NCI-H460 (cell line): ENCODE measurements at regions not wholly inside any gene's neighbourhood (a gene's known extent, or its start where the extent isn't known, plus 50 kb on each side); places are given as distances from the start of the nearest gene placed in this dataset.

ENCODE experiments used
- small RNA-seq, 2 experiments: library from RNA; depleted of rRNA; stranded (forward); fragments of <200 nt; gene quantifications; one replicate each; pipeline ENCODE3, GENCODE V24; 2014

Small RNAs in the stretch of these regions (small RNA-seq; reads per million reads assigned to genes)
- gene AP003385.4 (0 reads per million in 2 experiments), gene AP003716.2 (0 reads per million in 2 experiments), gene RNU6-46P (0 reads per million in 2 experiments)
